PC-3 (cell line): ENCODE measurements at regions not wholly inside any gene's neighbourhood (a gene's known extent, or its start where the extent isn't known, plus 50 kb on each side); places are given as distances from the start of the nearest gene placed in this dataset.

Source experiments
- ATAC-seq: fragments of 200-7000 bp; cut with Tn5 transposase; 2 replicates; pipeline ENCODE4 v1.9.1; 2020; ENCODE audit warnings: mild to moderate bottlenecking, moderate library complexity
- BruUV-seq: library from RNA; stranded (reverse); fragments of 400-500 nt; replicated peaks from 2 replicates; lab custom pipeline; 2021; lab: Mats Ljungman, UMichigan
- CTCF ChIA-PET: fragments of 300-600 bp; sonication (Branson Sonifier 250); formaldehyde crosslinking; loops from one replicate; lab custom pipeline; 2022; ENCODE audit warnings: antibody characterized with exemption; lab: Charles Lee
- POLR2A ChIA-PET: fragments of 300-600 bp; sonication (Branson Sonifier 250); formaldehyde crosslinking; loops from one replicate; lab custom pipeline; 2022; ENCODE audit warnings: antibody characterized with exemption; ENCODE audit not compliant: unreplicated experiment; lab: Charles Lee
- DNase-seq: peaks from one replicate; pipeline ENCODE4 v3.0.0-alpha.2; 2015
- H2AFZ ChIP-seq: fragments of 300-600 bp; sonication (generic); 2 replicates; pipeline ENCODE4 v1.6.0; 2016; ENCODE audit warnings: antibody characterized with exemption, low read length
- H3F3A ChIP-seq: fragments of 300-600 bp; sonication (generic); one replicate; pipeline ENCODE4 v1.6.0; 2017; ENCODE audit warnings: antibody characterized with exemption, low read length, control low read depth, mild to moderate bottlenecking; ENCODE audit not compliant: unreplicated experiment
- H3K27ac ChIP-seq: fragments of 300-600 bp; sonication (generic); 2 replicates; pipeline ENCODE4 v1.5.1; 2016; ENCODE audit warnings: mild to moderate bottlenecking, low read length
- H3K27me3 ChIP-seq: fragments of 300-600 bp; sonication (generic); 2 replicates; pipeline ENCODE4 v1.6.1; 2016; ENCODE audit warnings: low read length, mixed read lengths
- H3K36me3 ChIP-seq: fragments of 300-600 bp; sonication (generic); 2 replicates; pipeline ENCODE4 v1.6.1; 2016; ENCODE audit warnings: low read depth, mixed run types, low read length, mixed read lengths
- H3K4me1 ChIP-seq: fragments of 300-600 bp; sonication (generic); 2 replicates; pipeline ENCODE4 v1.5.1; 2016; ENCODE audit warnings: low read length; ENCODE audit not compliant: insufficient read depth
- H3K4me2 ChIP-seq: fragments of 300-600 bp; sonication (generic); 2 replicates; pipeline ENCODE4 v1.6.0; 2016; ENCODE audit warnings: low read length
- H3K4me3 ChIP-seq: fragments of 300-600 bp; sonication (generic); 2 replicates; pipeline ENCODE4 v1.5.1; 2016; ENCODE audit warnings: mild to moderate bottlenecking, low read length, mixed read lengths
- H3K79me2 ChIP-seq: fragments of 300-600 bp; sonication (generic); 2 replicates; pipeline ENCODE4 v1.6.1; 2017; ENCODE audit warnings: low read length, mixed read lengths
- H3K9ac ChIP-seq: fragments of 300-600 bp; sonication (generic); 2 replicates; pipeline ENCODE4 v1.6.0; 2016; ENCODE audit warnings: mild to moderate bottlenecking, low read length
- H3K9me2 ChIP-seq: fragments of 300-600 bp; sonication (generic); replicated peaks from 2 replicates; pipeline ENCODE4 v1.6.1; 2016; ENCODE audit warnings: mixed run types, low read length, mixed read lengths
- H3K9me3 ChIP-seq: fragments of 300-600 bp; sonication (generic); 2 replicates; pipeline ENCODE4 v1.6.1; 2016; ENCODE audit warnings: low read length, mixed read lengths
- H4K20me1 ChIP-seq: fragments of 300-600 bp; sonication (generic); 2 replicates; pipeline ENCODE4 v1.6.1; 2016; ENCODE audit warnings: low read length, mixed read lengths
- CTCF ChIP-seq: fragments of 300-600 bp; sonication (generic); conservative IDR thresholded peaks from 2 replicates; pipeline ENCODE4 v1.5.1; 2017; ENCODE audit warnings: antibody characterized with exemption, low read depth, mild to moderate bottlenecking, low read length
- EZH2 ChIP-seq: fragments of 300-600 bp; sonication (generic); IDR thresholded peaks from one replicate; pipeline ENCODE4 v1.6.1; 2017; ENCODE audit warnings: antibody characterized with exemption, mild to moderate bottlenecking, low read length; ENCODE audit not compliant: unreplicated experiment
- EZH2phosphoT487 ChIP-seq: fragments of 300-600 bp; sonication (generic); IDR thresholded peaks from 2 replicates; pipeline ENCODE4 v1.6.1; 2018; ENCODE audit warnings: mild to moderate bottlenecking, antibody characterized with exemption, low read length, borderline replicate concordance
- intact Hi-C: fragments of 100-400 bp; cut with micrococcal nuclease; formaldehyde crosslinking; loops from 2 replicates; pipeline ENCODE4 v1.9.0; 2023

DNA sequence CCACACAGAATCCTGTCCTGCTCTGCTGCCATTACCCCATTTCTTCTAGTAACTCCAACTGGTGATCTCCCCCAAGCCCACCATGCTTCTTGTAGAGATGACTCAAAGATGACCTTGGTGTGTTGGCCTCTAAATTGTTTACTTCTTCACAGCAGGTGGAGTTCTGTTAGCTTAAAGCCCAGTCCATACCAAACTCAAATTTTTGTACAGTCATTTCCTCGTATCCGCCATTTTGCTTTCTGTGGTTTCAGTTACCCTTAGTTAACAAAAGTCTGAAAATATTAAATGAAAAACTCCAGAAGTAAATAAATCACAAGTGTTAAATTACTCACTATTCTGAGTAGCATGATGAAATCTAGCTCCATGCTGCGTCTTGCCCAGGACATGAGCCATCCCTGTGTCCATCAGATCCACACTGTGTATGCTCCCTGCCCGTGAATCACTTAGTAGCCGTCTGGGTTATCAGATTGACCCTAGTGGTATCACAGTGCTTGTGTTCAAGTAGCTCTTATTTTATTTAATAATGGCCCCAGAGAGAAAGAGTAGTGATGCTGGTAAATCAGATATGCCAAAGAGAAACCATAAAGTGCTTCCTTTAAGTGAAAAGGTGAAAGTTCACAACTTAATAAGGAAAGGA lies 133.3 kb upstream of the NOL4 start:
- CTCF ChIA-PET, result no interaction called here
- ATAC-seq, result no peak

DNA sequence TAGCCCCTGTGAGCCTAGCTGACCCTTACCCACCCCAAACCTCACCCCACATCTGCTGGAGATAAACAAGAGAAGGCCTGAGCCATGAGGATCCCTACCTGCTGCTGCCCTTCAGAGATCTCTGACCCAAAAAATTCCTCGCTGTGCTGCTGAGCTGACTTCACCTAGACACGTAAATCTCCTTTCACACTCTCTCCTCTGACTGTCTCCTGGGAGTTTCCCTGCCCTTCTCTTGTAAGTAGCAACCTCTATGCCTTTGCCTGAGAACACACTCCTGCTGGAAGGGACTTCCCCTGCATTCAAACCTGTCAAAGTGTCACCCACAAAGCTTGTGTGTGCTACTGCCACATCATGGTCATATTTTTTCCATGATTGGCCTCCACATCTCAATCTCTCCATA lies 134.2 kb upstream of the NOL4 start:
- H3K27me3 ChIP-seq, result no peaks in the 10 kb centered on the region
- H3K4me1 ChIP-seq, result no peaks in the 10 kb centered on the region; the same call in 1 of the 2 replicates
- no peak overlapping the region for H3K9ac ChIP-seq
- H3F3A ChIP-seq, result no peaks in the 10 kb centered on the region
- ChIA-PET POLR2A (no interaction called here), CTCF (no interaction called here)
- no peak for TF ChIP-seq EZH2phosphoT487
- TF ChIP-seq CTCF, result no peak
- no peak for TF ChIP-seq EZH2
- no peaks in the 10 kb centered on the region for H4K20me1 ChIP-seq
- DNase-seq (no peak), ATAC-seq (no peak)
- H3K9me3 ChIP-seq, result no peaks in the 10 kb centered on the region
- H3K36me3 ChIP-seq, result no peaks in the 10 kb centered on the region
- no peaks in the 10 kb centered on the region for H3K9me2 ChIP-seq
- no peak overlapping the region for H3K4me2 ChIP-seq
- BruUV-seq, result no TSS peak
- no peak overlapping the region for H2AFZ ChIP-seq
- intact Hi-C loops, result loop anchor here (10.0 kb wide), 1 partner anchor 234 kb away; no protein-coding TSS in a partner anchor
- H3K79me2 ChIP-seq, result no peaks in the 10 kb centered on the region
- H3K27ac ChIP-seq, result no peak overlapping the region
- H3K4me3 ChIP-seq, result no peak overlapping the region

More for the DNA sequence above, 133.3 kb upstream of the NOL4 start:
- H3K4me2 ChIP-seq, result no peak overlapping the region
- H3K4me1 ChIP-seq, result peaks cover 3% of the 10 kb centered on the region; the same call in 1 of the 2 replicates
- no peak overlapping the region for H3K4me3 ChIP-seq
- no peaks in the 10 kb centered on the region for H4K20me1 ChIP-seq
- no TSS peak for BruUV-seq
- no peaks in the 10 kb centered on the region for H3K9me2 ChIP-seq
- no peak overlapping the region for H3K27ac ChIP-seq
- DNase-seq, result no peak
- H3F3A ChIP-seq, result no peaks in the 10 kb centered on the region
- no peaks in the 10 kb centered on the region for H3K79me2 ChIP-seq
- H3K9me3 ChIP-seq, result no peaks in the 10 kb centered on the region
- no peaks in the 10 kb centered on the region for H3K36me3 ChIP-seq
- intact Hi-C loops, result loop anchor here (10.0 kb wide), 1 partner anchor 233 kb away; no protein-coding TSS in a partner anchor
- no peak overlapping the region for H2AFZ ChIP-seq
- H3K27me3 ChIP-seq, result no peaks in the 10 kb centered on the region
- TF ChIP-seq EZH2phosphoT487 (no peak), CTCF (no peak), EZH2 (no peak)
- POLR2A ChIA-PET, result no interaction called here
- no peak overlapping the region for H3K9ac ChIP-seq

- H3F3A ChIP-seq, result no peaks in the 10 kb centered on the region
- no TSS peak for BruUV-seq
- ATAC-seq, result peak; percentile 62
- no peak overlapping the region for H3K9ac ChIP-seq
- intact Hi-C loops, result no loop called here
- no peaks in the 10 kb centered on the region; the same call in 1 of the 2 replicates for H3K4me1 ChIP-seq
- H3K9me3 ChIP-seq, result no peaks in the 10 kb centered on the region
- H3K9me2 ChIP-seq, result no peaks in the 10 kb centered on the region
- H2AFZ ChIP-seq, result no peak overlapping the region
- no peak overlapping the region for H3K4me3 ChIP-seq
- DNase-seq, result peak; percentile 13
- H3K27ac ChIP-seq, result no peak overlapping the region
- no peak overlapping the region for H3K4me2 ChIP-seq
- CTCF ChIA-PET, result no interaction called here
- no peaks in the 10 kb centered on the region for H3K36me3 ChIP-seq
- no peaks in the 10 kb centered on the region for H3K79me2 ChIP-seq
- POLR2A ChIA-PET, result no interaction called here
- TF ChIP-seq EZH2 (no peak), CTCF (no peak), EZH2phosphoT487 (no peak)
- no peaks in the 10 kb centered on the region for H4K20me1 ChIP-seq
- no peaks in the 10 kb centered on the region for H3K27me3 ChIP-seq
Measured at GRCh38 chr18:34364699-34365098, 140.0 kb upstream of the NOL4 start.
